DMS114 treated with DMSO at 0.1 percent for 48 hours (cell line): ENCODE measurements at regions not wholly inside any gene's neighbourhood (a gene's known extent, or its start where the extent isn't known, plus 50 kb on each side); places are given as distances from the start of the nearest gene placed in this dataset.

Experiments
- DNase-seq: peaks from one replicate; lab custom pipeline; 2025; ENCODE audit not compliant: unreplicated experiment; lab: John Stamatoyannopoulos, UW

- no peak for DNase-seq
Measured at GRCh38 chr3:73813692-73814292, 189.1 kb upstream of the PDZRN3 start.

GRCh38 chr3:73813291-73813690 is 188.6 kb upstream of the PDZRN3 start:
- DNase-seq: no peak

GRCh38 chr3:73812054-73812453 is 187.3 kb upstream of the PDZRN3 start:
- DNase-seq: no peak

GRCh38 chr3:73808862-73809509 is 184.2 kb upstream of the PDZRN3 start:
- DNase-seq: no peak

- no peak for DNase-seq
Measured at GRCh38 chr3:73805435-73805834, 180.7 kb upstream of the PDZRN3 start.

GRCh38 chr3:73804204-73804603 is 179.5 kb upstream of the PDZRN3 start:
- no peak for DNase-seq

GRCh38 chr3:73801444-73801843 is 176.7 kb upstream of the PDZRN3 start:
- DNase-seq: no peak

GRCh38 chr3:73797311-73797710 is 172.6 kb upstream of the PDZRN3 start:
- DNase-seq: no peak

- no peak for DNase-seq
Measured at GRCh38 chr3:73796382-73796781, 171.6 kb upstream of the PDZRN3 start.

- no peak for DNase-seq
Measured at GRCh38 chr3:73791356-73791755, 166.6 kb upstream of the PDZRN3 start.

GRCh38 chr3:73789825-73790444 is 165.2 kb upstream of the PDZRN3 start:
- no peak for DNase-seq

- no peak for DNase-seq
Measured at GRCh38 chr3:73787620-73788019, 162.9 kb upstream of the PDZRN3 start.

- no peak for DNase-seq
Measured at GRCh38 chr3:73786998-73787397, 162.3 kb upstream of the PDZRN3 start.

GRCh38 chr3:73786321-73786807 is 161.6 kb upstream of the PDZRN3 start:
- DNase-seq: no peak

- DNase-seq: no peak
Measured at GRCh38 chr3:73784686-73785392, 160.1 kb upstream of the PDZRN3 start.

- DNase-seq: no peak
Measured at GRCh38 chr3:73783811-73784210, 159.1 kb upstream of the PDZRN3 start.

- DNase-seq: no peak
Measured at GRCh38 chr3:73781541-73781940, 156.8 kb upstream of the PDZRN3 start.

GRCh38 chr3:73774645-73775044 is 149.9 kb upstream of the PDZRN3 start:
- no peak for DNase-seq

GRCh38 chr3:73773233-73773632 is 148.5 kb upstream of the PDZRN3 start:
- DNase-seq: no peak

- DNase-seq: no peak
Measured at GRCh38 chr3:73772076-73772886, 147.5 kb upstream of the PDZRN3 start.
